PC-9 (cell line): ENCODE measurements at regions not wholly inside any gene's neighbourhood (a gene's known extent, or its start where the extent isn't known, plus 50 kb on each side); places are given as distances from the start of the nearest gene placed in this dataset.
A peak's percentile ranks its signal among the peaks of the same experiment; 100 is the strongest.

Source experiments
- EZH2 ChIP-seq: fragments of 200-600 bp; sonication (generic); IDR thresholded peaks from 2 replicates; pipeline ENCODE4 v1.8.0; 2017; ENCODE audit warnings: antibody characterized with exemption, low read depth
- TF ChIP-seq, protein P1 (sequence below): fragments of 200-600 bp; sonication (generic); conservative IDR thresholded peaks from 2 replicates; pipeline ENCODE4 v1.6.1; 2017; ENCODE audit warnings: mixed run types, antibody characterized with exemption, mild to moderate bottlenecking, moderate library complexity

DNA sequence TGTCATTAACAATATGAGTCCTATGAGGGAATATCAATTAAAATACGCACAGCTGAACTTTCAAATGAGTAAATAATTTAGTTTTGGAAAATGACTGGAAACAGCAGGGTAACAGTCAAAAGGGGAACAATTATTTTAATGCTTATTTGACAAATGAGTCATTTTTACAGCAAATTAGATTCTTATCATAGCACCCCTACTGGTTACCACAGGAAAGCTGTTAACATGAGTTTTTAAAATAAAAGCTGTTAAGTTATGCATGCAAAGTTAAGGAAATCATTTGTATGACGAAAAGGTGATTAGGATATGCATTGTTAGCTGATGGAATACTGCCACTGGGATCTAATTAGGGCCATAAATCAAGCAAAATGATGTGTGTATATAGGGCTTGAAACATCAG lies 435.1 kb upstream of the MEIS1 start:
- TF ChIP-seq, protein P1, sequence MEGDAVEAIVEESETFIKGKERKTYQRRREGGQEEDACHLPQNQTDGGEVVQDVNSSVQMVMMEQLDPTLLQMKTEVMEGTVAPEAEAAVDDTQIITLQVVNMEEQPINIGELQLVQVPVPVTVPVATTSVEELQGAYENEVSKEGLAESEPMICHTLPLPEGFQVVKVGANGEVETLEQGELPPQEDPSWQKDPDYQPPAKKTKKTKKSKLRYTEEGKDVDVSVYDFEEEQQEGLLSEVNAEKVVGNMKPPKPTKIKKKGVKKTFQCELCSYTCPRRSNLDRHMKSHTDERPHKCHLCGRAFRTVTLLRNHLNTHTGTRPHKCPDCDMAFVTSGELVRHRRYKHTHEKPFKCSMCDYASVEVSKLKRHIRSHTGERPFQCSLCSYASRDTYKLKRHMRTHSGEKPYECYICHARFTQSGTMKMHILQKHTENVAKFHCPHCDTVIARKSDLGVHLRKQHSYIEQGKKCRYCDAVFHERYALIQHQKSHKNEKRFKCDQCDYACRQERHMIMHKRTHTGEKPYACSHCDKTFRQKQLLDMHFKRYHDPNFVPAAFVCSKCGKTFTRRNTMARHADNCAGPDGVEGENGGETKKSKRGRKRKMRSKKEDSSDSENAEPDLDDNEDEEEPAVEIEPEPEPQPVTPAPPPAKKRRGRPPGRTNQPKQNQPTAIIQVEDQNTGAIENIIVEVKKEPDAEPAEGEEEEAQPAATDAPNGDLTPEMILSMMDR = peak; percentile 36; the same call in 1 of the 2 replicates
- no peak for TF ChIP-seq EZH2
